ENCODE measurements at regions not wholly inside any gene's neighbourhood (a gene's known extent, or its start where the extent isn't known, plus 50 kb on each side); places are given as distances from the start of the nearest gene placed in this dataset.

DNA sequence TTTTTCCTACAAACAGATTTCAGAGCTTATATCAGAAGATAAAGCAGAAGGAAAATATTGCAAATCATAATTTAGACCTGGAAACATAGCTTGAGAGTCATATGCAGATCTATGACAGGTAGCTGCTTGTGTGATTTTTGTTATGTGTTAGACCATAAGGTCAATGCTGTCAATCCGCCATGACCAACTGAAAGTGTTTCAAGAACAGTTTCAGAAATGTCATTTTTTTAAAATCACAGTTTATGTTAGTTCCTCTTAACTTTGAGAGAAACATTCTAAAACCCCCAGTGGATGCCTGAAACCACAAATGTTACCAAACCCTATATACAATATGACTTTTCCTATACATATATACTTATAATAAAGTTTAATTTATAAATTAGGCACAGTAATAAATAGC lies 391.3 kb upstream of the FAM241A start:
- TF ChIP-seq, protein P1, sequence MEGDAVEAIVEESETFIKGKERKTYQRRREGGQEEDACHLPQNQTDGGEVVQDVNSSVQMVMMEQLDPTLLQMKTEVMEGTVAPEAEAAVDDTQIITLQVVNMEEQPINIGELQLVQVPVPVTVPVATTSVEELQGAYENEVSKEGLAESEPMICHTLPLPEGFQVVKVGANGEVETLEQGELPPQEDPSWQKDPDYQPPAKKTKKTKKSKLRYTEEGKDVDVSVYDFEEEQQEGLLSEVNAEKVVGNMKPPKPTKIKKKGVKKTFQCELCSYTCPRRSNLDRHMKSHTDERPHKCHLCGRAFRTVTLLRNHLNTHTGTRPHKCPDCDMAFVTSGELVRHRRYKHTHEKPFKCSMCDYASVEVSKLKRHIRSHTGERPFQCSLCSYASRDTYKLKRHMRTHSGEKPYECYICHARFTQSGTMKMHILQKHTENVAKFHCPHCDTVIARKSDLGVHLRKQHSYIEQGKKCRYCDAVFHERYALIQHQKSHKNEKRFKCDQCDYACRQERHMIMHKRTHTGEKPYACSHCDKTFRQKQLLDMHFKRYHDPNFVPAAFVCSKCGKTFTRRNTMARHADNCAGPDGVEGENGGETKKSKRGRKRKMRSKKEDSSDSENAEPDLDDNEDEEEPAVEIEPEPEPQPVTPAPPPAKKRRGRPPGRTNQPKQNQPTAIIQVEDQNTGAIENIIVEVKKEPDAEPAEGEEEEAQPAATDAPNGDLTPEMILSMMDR (IDR thresholded peaks at IDR 0.05; ENCODE audit: borderline replicate concordance, extremely low read depth, low read length, poor library complexity, severe bottlenecking): no peak
- no peak for TF ChIP-seq EZH2 (IDR thresholded peaks at IDR 0.05; ENCODE audit: borderline replicate concordance, low read depth, low read length, severe bottlenecking)

Measured in DND-41 (cell line).